ENCODE measurements at regions not wholly inside any gene's neighbourhood (a gene's known extent, or its start where the extent isn't known, plus 50 kb on each side); places are given as distances from the start of the nearest gene placed in this dataset.

- Histone ChIP-seq H3K4me3 (replicated peaks in 1 of 3; ENCODE audit: insufficient read depth in 1 of 3, low read depth in 1 of 3, low read length in 3 of 3) (no peak overlapping the region), H3K4me2 (ENCODE audit: insufficient read depth, low read length) (no peak overlapping the region), H2AFZ (ENCODE audit: low read depth, low read length) (no peak overlapping the region), H3K36me3 (ENCODE audit: control insufficient read depth in 2 of 2, extremely low read depth in 1 of 2, insufficient read depth in 2 of 2, low read length in 2 of 2) (no peaks in the 10 kb centered on the region), H3K4me1 (ENCODE audit: control insufficient read depth, extremely low read depth, insufficient read depth, low read length) (no peaks in the 10 kb centered on the region), H3K9me1 (replicated peaks; ENCODE audit: control insufficient read depth, extremely low read depth, insufficient read depth, low read length) (no peaks in the 10 kb centered on the region), H3K27ac (ENCODE audit: insufficient read depth, low read depth, low read length) (no peak overlapping the region), H3K79me2 (ENCODE audit: control insufficient read depth, insufficient read depth, low read length) (no peaks in the 10 kb centered on the region), H4K20me1 (replicated peaks; ENCODE audit: control insufficient read depth, extremely low read depth, insufficient read depth, low read length) (no peaks in the 10 kb centered on the region), H3K27me3 (ENCODE audit: control insufficient read depth in 2 of 2, insufficient read depth in 2 of 2, low read length in 2 of 2) (no peaks in the 10 kb centered on the region), H3K9me3 (replicated peaks; ENCODE audit: control insufficient read depth, insufficient read depth, low read length) (peaks cover 3% of the 10 kb centered on the region), H3K9ac (replicated peaks; ENCODE audit: extremely low read depth, insufficient read depth, low read length) (no peak overlapping the region)
- no TSS peak for BruUV-seq (replicated peaks)
- ChIA-PET POLR2A (no interaction called here), CTCF (no interaction called here)
- FAIRE-seq = no peak
- dilution Hi-C loops (cut with MboI; ENCODE audit: extremely low pct_ligation_motif_present, low sequenced_read_pairs) = no loop called here
- TF ChIP-seq POLR2AphosphoS5 (IDR thresholded peaks at IDR 0.05; ENCODE audit: insufficient read depth, low read depth, low read length) = no peak
- TF ChIP-seq MYC (IDR thresholded peaks at IDR 0.05; ENCODE audit: low read depth, low read length) = no peak
- TF ChIP-seq JUN (IDR thresholded peaks at IDR 0.05; ENCODE audit: borderline replicate concordance, insufficient read depth, insufficient read length, low read depth) = no peak
- no peak for TF ChIP-seq POLR2A (IDR thresholded peaks at IDR 0.05; ENCODE audit: low read depth, low read length)
- intact Hi-C loops (cut with micrococcal nuclease) = no loop called here
- DNase-seq (ENCODE audit: low read depth, low spot score) = no peak
Measured at GRCh38 chr17:22410136-22410535, 717.8 kb downstream of the KCNJ18 start.

DNA sequence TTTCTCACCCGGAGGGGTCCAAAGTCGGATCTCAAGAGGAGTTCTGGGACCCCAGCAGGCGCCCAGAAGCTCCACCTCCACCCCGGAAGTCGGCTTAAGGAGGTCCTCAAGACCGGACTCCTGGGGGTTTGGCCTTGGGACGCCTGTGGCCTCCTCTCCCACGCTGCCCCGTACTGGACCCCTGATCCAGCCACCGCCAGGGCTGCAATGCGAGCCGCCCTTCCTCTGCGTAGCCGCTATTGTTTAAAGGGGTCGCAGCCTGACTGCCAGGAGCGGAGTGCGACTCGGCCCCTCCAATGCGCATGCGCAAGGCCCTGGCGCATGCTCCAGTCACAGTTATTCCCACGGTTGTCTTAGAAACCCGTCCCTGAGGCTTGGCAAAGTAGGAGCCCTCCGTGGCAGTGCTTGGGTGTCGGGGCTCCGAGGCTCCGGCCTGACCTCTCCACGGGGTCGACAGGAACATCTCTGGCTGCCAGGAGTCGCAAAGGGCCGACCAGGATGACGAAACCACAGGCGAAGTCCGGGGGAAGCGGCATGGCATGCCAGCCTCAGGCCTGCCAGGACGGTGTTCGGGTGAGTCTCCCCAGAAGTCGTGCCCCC, 719.0 kb downstream of the KCNJ18 start:
- intact Hi-C loops (cut with micrococcal nuclease) = no loop called here
- Histone ChIP-seq H3K27ac (ENCODE audit: insufficient read depth, low read depth, low read length) (no peak overlapping the region), H3K36me3 (ENCODE audit: control insufficient read depth in 2 of 2, extremely low read depth in 1 of 2, insufficient read depth in 2 of 2, low read length in 2 of 2) (no peaks in the 10 kb centered on the region), H3K9me3 (replicated peaks; ENCODE audit: control insufficient read depth, insufficient read depth, low read length) (peaks cover 3% of the 10 kb centered on the region), H3K9ac (replicated peaks; ENCODE audit: extremely low read depth, insufficient read depth, low read length) (no peak overlapping the region), H3K9me1 (replicated peaks; ENCODE audit: control insufficient read depth, extremely low read depth, insufficient read depth, low read length) (no peaks in the 10 kb centered on the region), H2AFZ (ENCODE audit: low read depth, low read length) (no peak overlapping the region), H3K4me3 (replicated peaks in 1 of 3; ENCODE audit: insufficient read depth in 1 of 3, low read depth in 1 of 3, low read length in 3 of 3) (no peak overlapping the region), H3K4me2 (ENCODE audit: insufficient read depth, low read length) (no peak overlapping the region), H4K20me1 (replicated peaks; ENCODE audit: control insufficient read depth, extremely low read depth, insufficient read depth, low read length) (no peaks in the 10 kb centered on the region), H3K4me1 (ENCODE audit: control insufficient read depth, extremely low read depth, insufficient read depth, low read length) (no peaks in the 10 kb centered on the region), H3K79me2 (ENCODE audit: control insufficient read depth, insufficient read depth, low read length) (no peaks in the 10 kb centered on the region), H3K27me3 (ENCODE audit: control insufficient read depth in 2 of 2, insufficient read depth in 2 of 2, low read length in 2 of 2) (no peaks in the 10 kb centered on the region)
- ChIA-PET CTCF (no interaction called here), POLR2A (no interaction called here)
- FAIRE-seq = no peak
- TF ChIP-seq FOS (IDR thresholded peaks at IDR 0.05; ENCODE audit: borderline replicate concordance, insufficient read depth, low read length) = no peak
- no peak for TF ChIP-seq GATA2 (IDR thresholded peaks at IDR 0.05; ENCODE audit: insufficient read depth, insufficient read length, low read depth, low read length)
- TF ChIP-seq, protein P1, sequence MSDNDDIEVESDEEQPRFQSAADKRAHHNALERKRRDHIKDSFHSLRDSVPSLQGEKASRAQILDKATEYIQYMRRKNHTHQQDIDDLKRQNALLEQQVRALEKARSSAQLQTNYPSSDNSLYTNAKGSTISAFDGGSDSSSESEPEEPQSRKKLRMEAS (IDR thresholded peaks at IDR 0.05; ENCODE audit: insufficient read depth, insufficient read length) = no peak
- TF ChIP-seq MYC (IDR thresholded peaks at IDR 0.05; ENCODE audit: low read depth, low read length) = no peak
- TF ChIP-seq CTCF (IDR thresholded peaks at IDR 0.05; ENCODE audit: extremely low read depth in 1 of 2, insufficient read depth in 1 of 2, low read depth in 1 of 2, low read length in 2 of 2) = no peak
- no peak for TF ChIP-seq POLR2AphosphoS5 (IDR thresholded peaks at IDR 0.05; ENCODE audit: insufficient read depth, low read depth, low read length)
- TF ChIP-seq POLR2A (IDR thresholded peaks at IDR 0.05; ENCODE audit: low read depth, low read length) = no peak
- TF ChIP-seq JUN (IDR thresholded peaks at IDR 0.05; ENCODE audit: borderline replicate concordance, insufficient read depth, insufficient read length, low read depth) = no peak
- no peak for TF ChIP-seq EZH2 (IDR thresholded peaks at IDR 0.05; ENCODE audit: borderline replicate concordance, low read depth, low read length, severe bottlenecking)
- dilution Hi-C loops (cut with MboI; ENCODE audit: extremely low pct_ligation_motif_present, low sequenced_read_pairs) = no loop called here
- no TSS peak for BruUV-seq (replicated peaks)
- no peak for DNase-seq (ENCODE audit: low read depth, low spot score)
